GM21619 (cell line): ENCODE measurements at regions not wholly inside any gene's neighbourhood (a gene's known extent, or its start where the extent isn't known, plus 50 kb on each side); places are given as distances from the start of the nearest gene placed in this dataset.
"Not testable (repeated sequence)": the region's sequence is repeated elsewhere in the genome, so short reads cannot be mapped to it uniquely, and the experiment has no call there.

Experiments
- ATAC-seq: cut with Tn5 transposase; IDR thresholded peaks from one replicate; pipeline ENCODE4 v1.9.1; 2021; ENCODE audit not compliant: unreplicated experiment

DNA sequence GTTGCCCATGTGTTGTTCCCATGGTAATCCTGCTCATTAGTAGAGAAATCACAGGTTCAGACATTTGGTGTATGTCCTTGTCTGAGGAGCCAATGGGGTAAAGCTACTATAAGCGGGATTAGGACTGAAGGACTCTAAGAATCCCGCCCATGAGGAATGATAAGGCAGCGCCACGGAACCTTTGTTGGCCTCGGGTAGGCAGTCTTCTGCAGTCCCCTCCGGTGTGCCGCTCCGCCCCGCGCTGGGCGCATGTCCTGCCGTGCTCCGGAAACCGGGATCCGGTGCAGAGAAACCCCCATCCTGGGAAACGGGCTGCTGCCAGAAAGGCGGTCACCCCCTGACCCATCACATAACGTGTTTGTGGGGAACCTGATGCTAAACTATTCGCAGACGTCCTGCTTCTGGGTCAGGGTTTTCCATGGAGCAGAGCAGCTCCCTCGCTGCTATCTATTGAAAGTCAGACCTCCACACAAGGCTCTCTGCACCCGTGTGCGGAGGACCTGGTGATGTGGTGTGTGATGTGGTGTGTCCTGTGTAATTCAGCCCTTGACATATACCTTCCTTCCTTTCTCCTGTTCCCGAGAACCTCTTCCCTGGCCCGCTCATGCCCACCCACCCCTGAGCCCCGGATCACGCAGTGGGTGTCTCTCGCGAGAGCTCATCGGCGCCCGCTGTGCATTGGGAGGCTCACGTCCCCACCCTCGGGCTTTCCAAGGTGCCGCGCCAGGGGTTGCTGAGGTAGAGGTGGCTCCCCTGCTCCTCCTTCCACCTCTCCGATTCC is 220.8 kb upstream of the HSFY1 start:
- ATAC-seq, result peak; percentile 39

DNA sequence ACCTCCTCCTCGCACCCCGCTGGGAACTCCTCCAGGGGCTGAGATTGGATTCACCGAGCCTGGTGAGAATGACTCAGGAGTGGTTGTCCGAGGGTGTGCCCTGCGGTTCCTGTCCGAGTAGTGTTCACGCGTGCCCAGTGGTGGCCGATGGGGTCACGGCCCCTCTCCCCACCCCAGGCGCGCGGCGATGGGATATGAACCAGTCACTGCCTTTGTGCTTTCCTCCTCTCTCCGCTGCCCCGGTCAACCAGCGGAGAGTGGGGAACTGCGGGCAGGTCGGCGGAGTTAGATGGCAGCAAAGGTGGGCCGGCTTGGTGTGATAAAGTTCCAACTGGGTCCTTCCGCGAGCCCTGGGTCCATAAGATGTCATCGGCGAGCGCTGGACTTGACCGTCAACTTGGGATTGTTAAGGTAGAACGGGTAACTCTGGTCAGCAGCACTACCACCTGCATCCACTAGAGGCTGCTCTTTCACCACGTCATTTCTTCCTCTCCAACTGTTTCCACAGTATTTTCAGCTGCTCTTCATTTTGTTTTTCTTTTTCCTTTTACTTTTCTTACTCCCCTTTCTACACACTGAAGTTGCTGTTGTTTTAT is 220.1 kb upstream of the HSFY1 start:
- peak; percentile 66 for ATAC-seq

DNA sequence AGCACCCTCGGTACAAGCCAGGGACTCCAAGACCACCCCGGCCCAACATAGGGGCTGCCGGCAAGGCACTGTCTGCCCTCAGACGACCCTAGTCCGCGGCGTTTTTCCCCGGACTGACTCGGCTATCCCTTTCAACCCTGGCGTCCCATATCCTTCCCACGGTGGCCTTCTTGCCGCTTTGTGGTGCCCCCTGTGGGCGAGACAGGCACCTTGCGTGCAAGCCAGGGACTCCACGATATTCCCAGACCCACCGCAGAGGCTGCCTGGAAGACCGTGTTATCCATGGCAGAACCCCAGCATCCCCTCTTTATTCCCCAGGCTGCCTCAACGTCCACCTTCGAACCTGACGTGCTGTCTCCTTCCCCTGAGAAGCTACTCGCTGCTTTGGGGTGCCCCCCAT is 204.0 kb upstream of the HSFY1 start:
- ATAC-seq, result not testable (repeated sequence)
